HG03135 (cell line): ENCODE measurements at regions not wholly inside any gene's neighbourhood (a gene's known extent, or its start where the extent isn't known, plus 50 kb on each side); places are given as distances from the start of the nearest gene placed in this dataset.
"Not testable (repeated sequence)": the region's sequence is repeated elsewhere in the genome, so short reads cannot be mapped to it uniquely, and the experiment has no call there.

Source experiments
- ATAC-seq: cut with Tn5 transposase; IDR thresholded peaks from one replicate; pipeline ENCODE4 v1.9.1; 2021; ENCODE audit warnings: mild to moderate bottlenecking, moderate library complexity; ENCODE audit not compliant: unreplicated experiment

DNA sequence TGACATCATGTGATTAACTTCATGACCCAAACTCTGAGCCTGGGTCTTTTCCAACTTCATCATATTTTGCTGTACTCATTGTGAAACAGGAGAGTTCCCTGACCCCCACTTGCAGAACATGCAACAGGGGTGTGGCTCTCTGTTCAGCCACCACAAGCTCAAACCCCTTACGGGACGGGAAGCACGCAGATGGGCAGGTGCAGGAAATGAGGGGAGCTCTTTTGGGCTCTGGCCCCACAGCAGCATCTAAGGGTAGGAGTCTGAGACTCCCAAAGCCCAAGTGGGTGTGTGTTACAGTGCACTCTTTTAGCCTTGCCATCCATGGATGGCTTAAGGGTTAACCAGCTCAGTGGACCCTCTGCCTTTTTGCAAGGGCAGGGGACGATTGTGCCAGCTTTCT lies 599.5 kb upstream of the SMIM31 start:
- ATAC-seq = no peak

DNA sequence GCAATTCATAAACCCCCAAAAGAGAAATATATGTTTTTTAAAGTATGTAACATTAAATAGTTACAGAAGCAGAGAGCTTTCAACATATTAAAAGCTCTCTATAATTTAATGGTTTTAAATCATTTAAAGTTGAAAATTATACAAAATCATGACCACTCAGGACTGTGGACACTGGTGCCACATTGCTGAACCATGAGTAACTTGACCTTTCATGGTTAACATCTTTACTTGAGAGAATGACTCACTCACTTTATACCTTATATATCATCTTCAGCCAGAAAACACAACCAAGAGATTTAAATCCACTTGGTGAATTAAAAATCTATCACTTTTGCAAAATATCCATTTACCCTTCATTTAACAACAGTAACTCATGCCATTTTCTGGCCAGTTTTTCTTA lies 584.3 kb upstream of the SMIM31 start:
- no peak for ATAC-seq

DNA sequence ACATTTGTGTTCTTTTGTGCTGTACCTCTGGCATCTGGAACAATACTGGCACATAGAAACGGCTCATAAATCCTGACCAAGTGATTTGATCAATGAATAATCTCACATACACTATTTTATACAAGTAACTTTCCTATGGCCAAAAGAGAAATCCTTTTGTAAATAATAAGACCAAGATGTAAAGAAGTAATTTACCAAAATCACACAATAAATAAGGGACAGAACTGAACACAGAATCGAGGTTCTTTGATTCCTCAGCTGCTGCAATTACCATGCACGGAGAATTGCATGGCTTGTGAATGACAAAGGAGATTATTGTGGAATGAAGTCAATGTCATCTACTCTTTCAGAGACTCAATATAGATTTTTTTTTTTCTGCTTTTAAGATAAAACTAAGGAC lies 576.8 kb upstream of the SMIM31 start:
- no peak for ATAC-seq

DNA sequence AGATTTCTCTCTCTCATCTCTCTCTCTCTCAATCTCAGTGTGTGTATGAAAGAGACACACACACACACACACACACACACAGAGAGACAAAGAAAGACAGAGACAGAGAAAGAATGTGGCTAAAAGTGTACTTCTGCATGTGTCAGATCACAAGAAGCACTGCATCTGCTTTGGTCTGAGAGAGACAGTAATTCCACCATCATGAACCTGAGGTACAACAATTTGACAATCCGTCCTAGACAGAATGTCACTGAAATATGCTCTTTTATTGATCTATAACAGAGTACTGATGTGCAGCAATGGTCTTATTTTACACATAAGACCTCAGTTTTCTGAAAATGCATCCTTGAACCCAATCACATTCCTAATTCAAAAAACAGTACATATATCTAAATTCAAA lies 576.2 kb upstream of the SMIM31 start:
- no peak for ATAC-seq

DNA sequence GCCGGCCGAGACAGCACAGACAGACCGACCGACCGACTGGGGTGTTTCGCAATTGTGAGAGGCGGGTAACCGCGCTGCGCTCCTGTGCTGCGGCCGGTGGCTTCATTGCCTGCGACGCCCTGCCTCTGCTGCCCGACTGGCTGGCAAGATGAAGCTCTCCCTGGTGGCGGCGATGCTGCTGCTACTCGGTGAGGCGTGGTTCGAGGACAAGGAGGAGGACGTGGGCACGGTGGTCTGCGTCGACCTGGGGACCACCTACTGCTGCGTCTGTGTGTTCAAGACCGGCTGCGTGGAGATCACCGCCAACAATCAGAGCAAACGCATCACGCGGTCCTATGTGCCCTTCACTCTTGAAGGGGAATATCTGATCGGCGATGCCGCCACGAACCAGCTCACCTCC lies 565.7 kb upstream of the SMIM31 start:
- no peak for ATAC-seq

DNA sequence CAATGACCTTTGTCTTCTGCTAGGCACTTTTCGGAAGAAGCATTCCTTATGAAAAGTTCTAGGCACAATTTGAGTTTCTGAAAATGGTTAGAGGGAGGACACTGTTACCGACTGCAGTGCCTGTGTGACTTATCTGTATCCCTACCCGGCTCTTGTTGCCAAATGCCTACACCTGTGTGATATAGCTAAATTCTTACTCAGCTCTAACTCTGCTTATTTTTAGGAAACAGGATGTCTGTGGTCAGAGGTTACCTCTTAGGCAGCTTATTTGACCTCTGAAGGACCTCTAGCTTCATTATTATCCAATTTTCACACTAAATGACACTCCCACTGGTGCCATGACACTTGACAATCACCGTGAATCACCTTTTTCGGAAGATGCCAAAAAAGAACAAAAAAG lies 561.1 kb upstream of the SMIM31 start:
- ATAC-seq = no peak

DNA sequence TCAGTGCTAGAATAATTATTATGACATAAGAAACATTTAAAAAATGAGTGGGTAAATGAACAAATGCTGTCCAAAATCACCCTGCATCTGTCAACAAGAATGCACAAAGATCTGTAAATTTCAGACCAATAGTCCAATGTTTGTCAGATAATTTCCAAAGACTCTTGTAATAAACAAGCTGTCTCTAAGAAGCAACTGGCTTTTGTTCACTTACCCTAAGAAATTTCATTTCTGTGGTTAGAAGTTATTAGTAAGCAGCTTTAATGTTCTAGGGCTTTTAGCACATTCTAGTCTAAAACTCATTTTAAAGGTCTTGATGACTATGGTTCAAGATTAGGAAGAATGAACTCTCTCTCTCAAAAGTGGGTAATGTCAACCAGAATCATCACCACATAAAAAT lies 560.3 kb upstream of the SMIM31 start:
- ATAC-seq = no peak

DNA sequence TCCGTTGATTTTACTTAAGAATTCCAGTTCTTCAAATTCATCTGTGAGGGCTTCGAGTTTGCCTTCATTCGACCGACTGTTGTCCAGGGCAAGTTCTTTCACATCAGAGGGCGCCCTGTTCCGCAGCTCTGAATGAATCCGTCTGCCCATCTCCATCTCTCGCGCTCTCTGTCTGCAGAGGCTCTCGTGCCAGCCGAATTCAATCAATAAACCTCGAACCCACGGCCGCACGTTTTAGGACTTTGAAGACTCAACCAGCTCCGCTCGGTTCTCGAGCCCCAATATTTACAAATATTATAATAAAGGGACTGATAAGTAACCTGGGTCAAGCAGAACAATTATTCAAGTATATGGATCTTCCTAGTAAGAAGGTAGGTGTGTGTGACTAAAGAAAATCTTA lies 556.4 kb upstream of the SMIM31 start:
- no peak for ATAC-seq

DNA sequence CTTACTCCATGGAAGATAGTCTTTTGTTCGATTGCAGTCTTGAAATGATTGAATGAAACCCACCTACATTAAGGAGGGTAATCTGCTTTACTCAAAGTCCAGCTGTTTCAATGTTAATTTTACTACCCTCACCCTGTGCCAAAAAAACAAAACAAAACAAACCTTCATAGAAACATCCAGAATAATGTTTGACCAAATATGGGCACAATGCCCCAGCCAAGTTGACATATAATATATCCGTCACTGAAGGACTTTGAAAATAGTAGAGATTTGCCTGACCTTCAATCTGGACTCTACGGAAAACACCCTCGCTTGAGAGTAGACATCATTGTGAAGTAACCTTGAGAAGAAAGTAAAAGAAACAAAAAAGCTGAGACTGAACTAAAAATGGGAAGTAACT lies 550.5 kb upstream of the SMIM31 start:
- no peak for ATAC-seq

DNA sequence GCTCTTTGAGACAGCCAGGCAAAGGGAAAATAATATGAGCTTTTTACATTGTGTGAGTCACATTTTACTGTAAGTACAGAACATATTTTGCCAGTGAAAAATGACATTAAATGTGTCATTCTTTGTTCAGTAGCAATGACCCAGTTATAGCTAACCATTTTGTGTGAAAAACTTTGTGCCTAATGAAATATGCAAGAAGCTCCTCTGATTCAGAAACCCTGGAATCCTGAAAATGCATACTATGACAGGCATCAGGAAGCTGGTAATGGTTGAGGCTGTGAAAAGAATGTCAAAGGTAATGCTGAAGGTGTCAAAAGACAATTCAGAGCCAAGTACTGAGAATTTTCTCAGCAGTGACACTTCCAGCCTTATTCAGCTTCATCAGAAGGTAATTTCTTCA lies 549.5 kb upstream of the SMIM31 start:
- ATAC-seq = no peak

DNA sequence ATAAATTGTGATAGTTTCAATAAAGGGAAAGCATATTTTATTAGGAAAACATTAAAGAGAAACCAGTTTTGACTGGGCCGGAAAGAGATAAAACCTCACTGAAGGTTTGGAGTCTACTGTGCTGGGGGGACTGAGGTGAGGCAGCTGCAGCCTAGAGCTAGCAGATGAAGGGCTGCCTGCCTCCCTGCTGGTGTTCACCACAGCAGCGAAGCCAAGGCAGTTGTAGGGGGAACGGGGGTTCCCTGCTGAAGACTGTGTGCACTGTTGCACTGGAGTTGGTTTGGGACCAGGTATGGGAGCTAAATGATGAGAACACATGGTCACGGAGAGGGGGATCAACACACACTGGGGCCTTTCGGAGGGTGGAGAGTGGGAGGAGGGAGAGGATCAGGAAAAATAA lies 546.5 kb upstream of the SMIM31 start:
- ATAC-seq = no peak

DNA sequence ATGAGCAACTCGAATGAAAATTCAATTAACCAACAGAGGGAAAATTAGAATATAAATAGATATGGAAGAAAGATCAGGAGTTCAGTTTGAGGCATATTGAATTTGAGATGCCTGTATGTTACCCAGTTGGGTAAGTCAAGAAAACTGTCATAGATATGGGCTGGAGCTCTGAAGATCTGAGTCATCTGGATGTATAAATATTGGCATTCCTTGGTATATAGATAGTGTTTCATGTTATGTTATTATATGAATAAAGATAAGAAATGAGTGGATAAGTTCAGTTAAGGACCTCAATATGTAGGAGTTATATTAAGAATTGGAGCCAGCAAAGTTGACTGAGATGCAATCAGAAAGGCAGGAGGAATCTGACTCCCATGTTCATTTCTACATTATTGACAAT lies 543.6 kb upstream of the SMIM31 start:
- ATAC-seq = no peak

DNA sequence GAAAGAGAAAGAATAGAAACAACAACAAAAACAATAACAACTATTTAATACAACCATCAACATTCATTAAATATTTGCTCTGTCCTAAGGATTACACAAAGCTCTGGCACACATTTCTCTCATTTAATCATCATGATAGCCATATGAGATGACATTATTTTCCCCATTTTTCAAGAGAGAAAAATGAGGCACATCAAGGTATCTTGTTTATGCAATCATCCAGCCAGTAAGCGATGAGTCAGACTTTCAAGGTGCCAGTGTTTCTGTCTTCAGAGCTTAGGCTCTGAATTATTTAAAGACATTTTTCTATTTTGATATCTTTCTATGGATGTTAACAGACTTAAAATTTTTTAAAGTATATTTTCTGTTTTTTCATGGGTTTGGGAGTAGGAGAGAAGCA lies 541.8 kb upstream of the SMIM31 start:
- no peak for ATAC-seq

DNA sequence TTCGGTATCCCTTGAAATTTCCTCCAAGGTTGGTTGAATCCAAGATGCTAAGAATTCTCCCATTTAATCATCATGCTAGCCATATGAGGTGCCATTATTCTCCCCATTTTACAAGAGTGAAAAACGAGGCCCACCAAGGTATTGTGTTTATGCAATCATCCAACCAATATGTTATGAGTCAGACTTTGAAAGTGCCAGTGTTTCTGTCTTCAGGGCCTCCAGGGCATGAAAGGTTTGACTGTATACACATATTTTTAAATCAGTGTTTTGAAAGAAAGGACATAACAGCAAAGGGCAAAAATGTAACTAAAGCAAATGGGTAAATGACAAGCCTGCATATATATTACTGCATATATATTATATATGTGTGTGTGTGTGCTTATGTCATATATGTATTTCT lies 541.2 kb upstream of the SMIM31 start:
- no peak for ATAC-seq

DNA sequence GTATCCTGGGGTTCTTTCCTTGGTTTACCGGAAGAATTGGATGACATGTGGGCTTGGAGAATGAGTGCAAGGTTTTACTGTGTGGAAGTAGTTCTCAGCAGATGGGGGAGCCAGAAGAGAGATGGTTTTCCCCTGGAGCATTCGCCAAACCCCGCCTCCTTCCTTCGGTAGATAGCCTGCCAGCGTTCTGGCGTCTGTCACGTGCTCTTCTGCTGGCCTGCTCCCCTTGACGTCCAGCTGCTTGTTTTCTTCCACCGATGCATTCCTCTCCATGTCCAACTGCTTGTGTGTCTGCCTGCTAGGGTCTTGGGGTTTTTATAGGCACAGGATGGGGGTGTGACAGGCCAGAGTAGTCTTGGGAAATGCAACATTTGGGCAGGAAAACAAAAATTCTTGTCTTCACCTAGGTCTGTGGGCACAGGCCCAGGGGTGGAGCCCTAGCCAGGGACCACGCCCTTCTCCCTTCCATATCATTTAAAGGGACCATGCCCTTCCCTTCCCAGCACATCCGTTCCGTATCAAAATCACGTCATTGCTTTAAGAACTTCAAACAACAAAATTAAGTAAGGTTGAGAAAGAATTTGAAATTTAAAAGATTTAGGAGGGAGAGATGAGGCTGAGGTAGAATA lies 538.7 kb upstream of the SMIM31 start:
- ATAC-seq = no peak

DNA sequence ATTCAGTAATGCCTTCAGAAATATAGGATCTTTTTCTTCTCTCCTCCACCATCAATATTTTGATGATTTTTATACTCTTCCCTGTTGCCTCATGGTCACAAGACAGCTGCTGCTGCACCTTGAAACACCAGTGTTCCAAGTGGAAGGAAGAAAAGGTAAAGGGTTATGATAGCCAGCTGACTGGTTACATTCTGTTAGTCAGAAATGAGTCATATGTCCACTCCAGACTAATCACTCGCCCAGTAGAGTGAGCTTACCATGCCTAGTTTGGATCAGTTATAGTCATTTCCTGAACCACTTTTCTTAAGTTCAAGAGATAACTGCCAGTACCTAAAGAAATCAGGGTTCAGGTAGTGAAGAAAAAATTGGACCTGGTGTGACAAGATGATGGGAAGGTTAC lies 532.3 kb upstream of the SMIM31 start:
- ATAC-seq = no peak

DNA sequence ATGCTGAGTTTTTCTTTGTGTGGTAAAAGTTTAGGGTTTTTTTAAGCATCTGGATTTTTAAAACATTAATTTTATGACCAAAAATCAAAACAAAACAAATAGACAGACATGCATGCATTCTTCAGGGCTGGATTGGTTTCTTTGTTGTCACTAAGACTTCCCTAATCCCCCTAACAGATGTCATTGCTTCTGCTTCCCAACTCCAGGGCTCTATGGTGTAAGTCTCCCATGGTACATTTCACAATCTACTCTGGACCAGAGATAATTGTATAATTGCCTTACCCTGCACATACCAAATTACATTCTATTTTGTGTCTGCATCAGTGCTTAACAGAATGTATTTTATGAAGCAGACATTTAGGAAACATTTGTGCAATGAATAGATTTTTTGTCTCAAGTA lies 529.1 kb upstream of the SMIM31 start:
- no peak for ATAC-seq

DNA sequence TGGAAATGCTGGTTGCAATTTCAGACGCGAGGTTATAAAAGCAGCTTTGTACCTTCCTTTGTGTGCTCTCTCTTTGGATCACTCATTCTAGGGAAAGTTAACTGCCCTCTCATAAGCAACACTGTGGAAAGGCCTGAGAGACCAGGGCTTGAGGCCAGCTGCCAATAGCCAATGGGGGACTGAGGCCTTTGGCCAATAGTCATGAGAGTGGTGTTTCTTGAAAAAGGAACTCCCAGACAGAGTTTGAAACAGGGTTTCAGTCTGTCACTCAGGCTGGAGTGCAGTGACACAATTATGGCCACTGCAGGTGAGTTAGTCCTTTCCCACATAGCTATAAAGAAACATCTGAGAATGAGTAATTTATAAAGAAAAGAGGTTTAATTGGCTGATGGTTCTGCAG lies 524.7 kb upstream of the SMIM31 start:
- ATAC-seq = no peak

DNA sequence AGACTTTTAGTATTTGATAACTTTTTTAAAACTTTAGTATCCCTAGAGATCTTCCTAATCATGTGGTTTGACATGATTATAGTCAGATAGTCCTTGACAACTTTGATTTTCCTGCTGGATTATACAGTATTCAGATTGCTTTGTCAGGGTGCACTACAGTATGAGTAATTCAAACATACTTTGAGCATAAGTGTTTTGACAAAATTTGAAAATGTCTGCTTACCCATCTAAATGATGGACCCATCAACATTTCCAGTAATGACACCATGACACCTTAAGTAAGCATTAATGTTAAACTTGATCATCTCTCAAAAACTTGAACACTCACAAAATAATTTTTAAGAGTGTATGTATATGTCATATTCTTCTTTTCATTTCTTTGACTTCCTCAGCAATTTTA lies 514.5 kb upstream of the SMIM31 start:
- no peak for ATAC-seq

DNA sequence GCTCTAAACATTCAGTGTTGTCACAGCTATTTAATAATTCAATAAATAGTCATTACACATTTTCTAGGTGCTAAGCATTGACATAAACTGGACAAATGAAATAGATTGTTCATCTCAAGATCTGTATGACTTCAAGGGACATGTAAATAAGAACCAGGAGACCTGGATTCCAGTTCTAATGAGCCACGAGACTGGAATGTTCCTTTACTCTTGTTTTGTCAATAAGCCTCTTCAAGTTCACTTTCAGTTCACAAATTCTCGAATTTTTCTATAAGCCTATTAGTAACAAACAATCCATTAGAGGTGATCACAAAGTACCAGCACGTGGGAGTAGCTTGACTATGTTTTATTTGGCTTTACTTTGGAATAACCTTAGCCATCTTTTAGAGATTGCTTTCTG lies 514.0 kb upstream of the SMIM31 start:
- no peak for ATAC-seq

DNA sequence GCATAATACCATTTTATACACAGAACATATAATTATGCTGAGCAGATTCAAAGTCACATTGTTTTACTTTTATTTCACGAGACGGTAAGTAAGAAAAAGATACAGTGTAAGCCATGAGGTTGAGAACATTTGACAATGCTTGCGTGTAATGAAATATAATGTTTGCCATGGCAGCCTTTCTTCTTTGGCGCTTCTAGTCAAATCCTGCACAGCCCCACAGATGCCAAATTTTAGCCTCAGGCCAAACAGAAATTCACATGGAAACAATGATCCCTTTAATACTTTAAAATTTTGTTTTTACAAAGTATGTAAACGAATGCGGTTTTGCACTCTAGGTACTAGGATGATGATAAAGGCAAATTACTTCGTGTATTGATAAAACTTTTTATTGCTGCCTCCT lies 502.7 kb upstream of the SMIM31 start:
- ATAC-seq = no peak

DNA sequence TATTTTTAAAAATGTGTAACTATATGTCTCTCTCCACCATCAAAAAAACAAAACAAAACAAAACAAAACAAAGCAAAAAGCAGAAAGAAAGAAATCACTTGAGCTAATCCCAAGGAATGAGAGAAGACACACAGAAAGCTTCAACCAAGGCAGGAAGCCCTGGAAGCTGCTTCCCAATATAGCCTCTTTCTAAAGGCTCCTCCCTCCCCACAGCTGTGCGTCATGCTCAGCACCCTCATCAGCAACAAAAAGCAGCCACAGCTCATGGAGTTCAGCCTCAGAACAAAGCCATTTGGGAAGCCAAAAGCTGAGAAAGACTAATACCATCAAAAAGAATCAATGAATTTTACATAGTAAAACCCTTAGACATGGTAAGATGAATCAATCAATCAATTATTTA lies 501.6 kb upstream of the SMIM31 start:
- ATAC-seq = no peak

DNA sequence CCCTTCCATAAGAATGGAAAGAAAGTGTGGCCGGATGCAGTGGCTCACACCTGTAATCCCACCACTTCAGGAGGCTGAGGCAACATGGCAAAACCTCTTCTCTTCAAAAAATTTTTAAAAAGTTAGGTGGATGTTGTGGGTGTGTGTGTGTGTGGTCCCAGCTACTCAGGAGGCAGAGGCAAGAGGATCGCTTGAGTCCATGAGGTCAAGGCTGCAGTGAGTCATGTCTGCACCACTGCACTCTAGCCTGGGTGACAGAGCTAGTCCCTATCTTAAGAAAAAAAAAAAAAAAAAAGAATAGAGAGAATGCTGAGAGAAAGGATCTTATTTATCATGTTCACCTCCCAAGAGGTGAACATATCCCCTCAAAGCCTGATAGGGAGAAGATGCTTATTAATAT lies 492.1 kb upstream of the SMIM31 start:
- ATAC-seq = no peak

DNA sequence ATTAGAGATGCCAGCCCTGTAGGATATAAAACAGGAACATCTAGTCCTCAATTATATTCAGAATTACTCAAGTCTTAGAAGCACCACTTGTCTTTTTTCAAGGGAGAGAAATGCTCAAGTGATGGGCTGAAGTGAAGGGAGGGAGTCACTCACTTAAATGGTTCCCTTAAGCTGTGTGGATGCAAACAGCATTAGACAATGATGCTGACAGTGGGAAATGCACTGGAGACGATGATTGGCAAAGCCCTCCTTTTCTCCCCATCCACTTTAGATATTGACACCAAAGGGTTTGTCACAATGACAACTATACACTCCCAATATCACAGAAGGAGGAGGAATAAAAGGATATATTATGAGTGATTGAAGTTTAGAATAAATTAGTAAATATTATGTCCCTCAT lies 491.4 kb upstream of the SMIM31 start:
- not testable (repeated sequence) for ATAC-seq
